Sigmoid colon (tissue), 4 donors: ENCODE measurements at regions not wholly inside any gene's neighbourhood (a gene's known extent, or its start where the extent isn't known, plus 50 kb on each side); places are given as distances from the start of the nearest gene placed in this dataset.

ENCODE experiments used
- CTCF ChIP-seq, 4 experiments: fragments of 450-650 bp in 3 of 4; fragments of 200-600 bp in 1 of 4; IDR thresholded peaks; one replicate each; pipeline ENCODE4 v1.5.1; 2016 to 2019; ENCODE audit warnings: antibody characterized with exemption in 4 of 4, mild to moderate bottlenecking in 3 of 4, moderate library complexity in 2 of 4
- EP300 ChIP-seq, 4 donors: sonication (generic); formaldehyde crosslinking; IDR thresholded peaks; one replicate each; pipeline ENCODE4 v1.6.1; 2017; ENCODE audit warnings: antibody characterized with exemption in 4 of 4
- POLR2A ChIP-seq, 2 donors: fragments of 450-650 bp; IDR thresholded peaks; one replicate each; pipeline ENCODE4 v1.6.1; 2016; ENCODE audit warnings: antibody characterized with exemption in 2 of 2, mild to moderate bottlenecking in 2 of 2, moderate library complexity in 2 of 2
- POLR2AphosphoS5 ChIP-seq, 4 donors: sonication (generic); formaldehyde crosslinking; IDR thresholded peaks; one replicate each; pipeline ENCODE4 v1.6.1; 2017; ENCODE audit warnings: antibody characterized with exemption in 4 of 4

GRCh38 chr2:164242409-164242808 lies 378.9 kb downstream of the GRB14 start:
- no peak for TF ChIP-seq CTCF (IDR thresholded peaks at IDR 0.05)
- no peak for TF ChIP-seq POLR2AphosphoS5 (IDR thresholded peaks at IDR 0.05)
- TF ChIP-seq POLR2A (IDR thresholded peaks at IDR 0.05): no peak
- TF ChIP-seq EP300 (IDR thresholded peaks at IDR 0.05): no peak
